Esophagus squamous epithelium (tissue), 4 donors: ENCODE measurements at regions not wholly inside any gene's neighbourhood (a gene's known extent, or its start where the extent isn't known, plus 50 kb on each side); places are given as distances from the start of the nearest gene placed in this dataset.

Source experiments
- CTCF ChIP-seq, 6 experiments: fragments of 450-650 bp in 4 of 6; fragments of 200-600 bp in 2 of 6; sonication (generic) in 2 of 6; IDR thresholded peaks; one replicate each; pipeline ENCODE4 v1.5.1; 2016 to 2019; ENCODE audit warnings: antibody characterized with exemption in 6 of 6, mild to moderate bottlenecking in 4 of 6, moderate library complexity in 4 of 6
- POLR2A ChIP-seq, 4 donors: fragments of 450-650 bp; IDR thresholded peaks; one replicate each; pipeline ENCODE4 v1.6.1; 2017; ENCODE audit warnings: antibody characterized with exemption in 4 of 4, mild to moderate bottlenecking in 4 of 4, moderate library complexity in 3 of 4

- TF ChIP-seq POLR2A (IDR thresholded peaks at IDR 0.05): no peak
- TF ChIP-seq CTCF (IDR thresholded peaks at IDR 0.05): no peak
These were observed 59.1 kb upstream of the DHRS4 start for GRCh38 chr14:23894362-23895052.
